HEK293 (cell line): ENCODE measurements at regions not wholly inside any gene's neighbourhood (a gene's known extent, or its start where the extent isn't known, plus 50 kb on each side); places are given as distances from the start of the nearest gene placed in this dataset.

ENCODE experiments used
- CTCF ChIP-seq: fragments of 450-650 bp; formaldehyde crosslinking; IDR thresholded peaks from 2 replicates; pipeline ENCODE4 v1.5.1; 2016; ENCODE audit warnings: missing biosample characterization, missing genetic modification characterization
- MEIS1 ChIP-seq: sonication (generic); formaldehyde crosslinking; IDR thresholded peaks from 2 replicates; pipeline ENCODE4 v1.8.1; 2022; ENCODE audit warnings: missing genetic modification reagents, mild to moderate bottlenecking, borderline replicate concordance
- SCRT2 ChIP-seq: fragments of 450-650 bp; formaldehyde crosslinking; IDR thresholded peaks from 2 replicates; pipeline ENCODE4 v1.5.1; 2016; ENCODE audit warnings: missing biosample characterization, missing genetic modification characterization
- ZBTB7A ChIP-seq: fragments of 450-650 bp; formaldehyde crosslinking; IDR thresholded peaks from 2 replicates; pipeline ENCODE4 v1.5.1; 2016; ENCODE audit warnings: low read depth, missing biosample characterization, missing genetic modification characterization
- ZNF202 ChIP-seq: fragments of 450-650 bp; formaldehyde crosslinking; IDR thresholded peaks from 2 replicates; pipeline ENCODE4 v1.5.1; 2016; ENCODE audit warnings: missing biosample characterization, missing genetic modification characterization, borderline replicate concordance
- ZNF571 ChIP-seq: fragments of 450-650 bp; formaldehyde crosslinking; IDR thresholded peaks from 2 replicates; pipeline ENCODE4 v1.5.0; 2017; ENCODE audit warnings: missing biosample characterization, missing genetic modification characterization
- ZNF660 ChIP-seq: fragments of 450-650 bp; IDR thresholded peaks from 2 replicates; pipeline ENCODE4 v1.5.1; 2018; ENCODE audit warnings: missing biosample characterization, mild to moderate bottlenecking, missing genetic modification characterization
- ZNF677 ChIP-seq: fragments of 450-650 bp; IDR thresholded peaks from 2 replicates; pipeline ENCODE4 v1.5.0; 2018; ENCODE audit warnings: missing biosample characterization, mild to moderate bottlenecking, missing genetic modification characterization, moderate library complexity
- TF ChIP-seq, protein P1 (sequence below): fragments of 450-650 bp; formaldehyde crosslinking; IDR thresholded peaks from 2 replicates; pipeline ENCODE4 v1.5.1; 2017; ENCODE audit warnings: missing biosample characterization, missing genetic modification characterization
- TF ChIP-seq, protein P2 (sequence below): fragments of 450-650 bp; formaldehyde crosslinking; conservative IDR thresholded peaks from 2 replicates; pipeline ENCODE4 v1.5.1; 2016; ENCODE audit warnings: low read depth, missing biosample characterization, missing genetic modification characterization
- TF ChIP-seq, protein P3 (sequence below): fragments of 450-650 bp; formaldehyde crosslinking; IDR thresholded peaks from 2 replicates; pipeline ENCODE4 v1.5.1; 2017; ENCODE audit warnings: missing biosample characterization, missing genetic modification characterization
- TF ChIP-seq, protein P4 (sequence below): fragments of 450-650 bp; formaldehyde crosslinking; IDR thresholded peaks from 2 replicates; pipeline ENCODE4 v1.5.1; 2017; ENCODE audit warnings: missing biosample characterization, missing genetic modification characterization

- no peak for TF ChIP-seq ZNF660 (tag by site-specific recombination)
- TF ChIP-seq ZNF202 (tag by site-specific recombination) = no peak
- TF ChIP-seq, protein P1, sequence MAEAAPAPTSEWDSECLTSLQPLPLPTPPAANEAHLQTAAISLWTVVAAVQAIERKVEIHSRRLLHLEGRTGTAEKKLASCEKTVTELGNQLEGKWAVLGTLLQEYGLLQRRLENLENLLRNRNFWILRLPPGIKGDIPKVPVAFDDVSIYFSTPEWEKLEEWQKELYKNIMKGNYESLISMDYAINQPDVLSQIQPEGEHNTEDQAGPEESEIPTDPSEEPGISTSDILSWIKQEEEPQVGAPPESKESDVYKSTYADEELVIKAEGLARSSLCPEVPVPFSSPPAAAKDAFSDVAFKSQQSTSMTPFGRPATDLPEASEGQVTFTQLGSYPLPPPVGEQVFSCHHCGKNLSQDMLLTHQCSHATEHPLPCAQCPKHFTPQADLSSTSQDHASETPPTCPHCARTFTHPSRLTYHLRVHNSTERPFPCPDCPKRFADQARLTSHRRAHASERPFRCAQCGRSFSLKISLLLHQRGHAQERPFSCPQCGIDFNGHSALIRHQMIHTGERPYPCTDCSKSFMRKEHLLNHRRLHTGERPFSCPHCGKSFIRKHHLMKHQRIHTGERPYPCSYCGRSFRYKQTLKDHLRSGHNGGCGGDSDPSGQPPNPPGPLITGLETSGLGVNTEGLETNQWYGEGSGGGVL (tag by site-specific recombination) = no peak
- TF ChIP-seq CTCF = no peak
- TF ChIP-seq ZBTB7A (tag by site-specific recombination) = no peak
- TF ChIP-seq, protein P2, sequence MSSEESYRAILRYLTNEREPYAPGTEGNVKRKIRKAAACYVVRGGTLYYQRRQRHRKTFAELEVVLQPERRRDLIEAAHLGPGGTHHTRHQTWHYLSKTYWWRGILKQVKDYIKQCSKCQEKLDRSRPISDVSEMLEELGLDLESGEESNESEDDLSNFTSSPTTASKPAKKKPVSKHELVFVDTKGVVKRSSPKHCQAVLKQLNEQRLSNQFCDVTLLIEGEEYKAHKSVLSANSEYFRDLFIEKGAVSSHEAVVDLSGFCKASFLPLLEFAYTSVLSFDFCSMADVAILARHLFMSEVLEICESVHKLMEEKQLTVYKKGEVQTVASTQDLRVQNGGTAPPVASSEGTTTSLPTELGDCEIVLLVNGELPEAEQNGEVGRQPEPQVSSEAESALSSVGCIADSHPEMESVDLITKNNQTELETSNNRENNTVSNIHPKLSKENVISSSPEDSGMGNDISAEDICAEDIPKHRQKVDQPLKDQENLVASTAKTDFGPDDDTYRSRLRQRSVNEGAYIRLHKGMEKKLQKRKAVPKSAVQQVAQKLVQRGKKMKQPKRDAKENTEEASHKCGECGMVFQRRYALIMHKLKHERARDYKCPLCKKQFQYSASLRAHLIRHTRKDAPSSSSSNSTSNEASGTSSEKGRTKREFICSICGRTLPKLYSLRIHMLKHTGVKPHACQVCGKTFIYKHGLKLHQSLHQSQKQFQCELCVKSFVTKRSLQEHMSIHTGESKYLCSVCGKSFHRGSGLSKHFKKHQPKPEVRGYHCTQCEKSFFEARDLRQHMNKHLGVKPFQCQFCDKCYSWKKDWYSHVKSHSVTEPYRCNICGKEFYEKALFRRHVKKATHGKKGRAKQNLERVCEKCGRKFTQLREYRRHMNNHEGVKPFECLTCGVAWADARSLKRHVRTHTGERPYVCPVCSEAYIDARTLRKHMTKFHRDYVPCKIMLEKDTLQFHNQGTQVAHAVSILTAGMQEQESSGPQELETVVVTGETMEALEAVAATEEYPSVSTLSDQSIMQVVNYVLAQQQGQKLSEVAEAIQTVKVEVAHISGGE (tag by site-specific recombination) = no peak
- no peak for TF ChIP-seq MEIS1 (CRISPR knock-in tag)
- TF ChIP-seq ZNF571 = no peak
- TF ChIP-seq, protein P3, sequence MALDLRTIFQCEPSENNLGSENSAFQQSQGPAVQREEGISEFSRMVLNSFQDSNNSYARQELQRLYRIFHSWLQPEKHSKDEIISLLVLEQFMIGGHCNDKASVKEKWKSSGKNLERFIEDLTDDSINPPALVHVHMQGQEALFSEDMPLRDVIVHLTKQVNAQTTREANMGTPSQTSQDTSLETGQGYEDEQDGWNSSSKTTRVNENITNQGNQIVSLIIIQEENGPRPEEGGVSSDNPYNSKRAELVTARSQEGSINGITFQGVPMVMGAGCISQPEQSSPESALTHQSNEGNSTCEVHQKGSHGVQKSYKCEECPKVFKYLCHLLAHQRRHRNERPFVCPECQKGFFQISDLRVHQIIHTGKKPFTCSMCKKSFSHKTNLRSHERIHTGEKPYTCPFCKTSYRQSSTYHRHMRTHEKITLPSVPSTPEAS (tag by site-specific recombination) = no peak
- TF ChIP-seq, protein P4, sequence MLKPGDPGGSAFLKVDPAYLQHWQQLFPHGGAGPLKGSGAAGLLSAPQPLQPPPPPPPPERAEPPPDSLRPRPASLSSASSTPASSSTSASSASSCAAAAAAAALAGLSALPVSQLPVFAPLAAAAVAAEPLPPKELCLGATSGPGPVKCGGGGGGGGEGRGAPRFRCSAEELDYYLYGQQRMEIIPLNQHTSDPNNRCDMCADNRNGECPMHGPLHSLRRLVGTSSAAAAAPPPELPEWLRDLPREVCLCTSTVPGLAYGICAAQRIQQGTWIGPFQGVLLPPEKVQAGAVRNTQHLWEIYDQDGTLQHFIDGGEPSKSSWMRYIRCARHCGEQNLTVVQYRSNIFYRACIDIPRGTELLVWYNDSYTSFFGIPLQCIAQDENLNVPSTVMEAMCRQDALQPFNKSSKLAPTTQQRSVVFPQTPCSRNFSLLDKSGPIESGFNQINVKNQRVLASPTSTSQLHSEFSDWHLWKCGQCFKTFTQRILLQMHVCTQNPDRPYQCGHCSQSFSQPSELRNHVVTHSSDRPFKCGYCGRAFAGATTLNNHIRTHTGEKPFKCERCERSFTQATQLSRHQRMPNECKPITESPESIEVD (tag by site-specific recombination) = no peak
- no peak for TF ChIP-seq SCRT2 (tag by site-specific recombination)
- no peak for TF ChIP-seq ZNF677 (tag by site-specific recombination)
Measured at GRCh38 chr5:180435594-180435993, 58.6 kb upstream of the CNOT6 start.
